ENCODE measurements at regions not wholly inside any gene's neighbourhood (a gene's known extent, or its start where the extent isn't known, plus 50 kb on each side); places are given as distances from the start of the nearest gene placed in this dataset.

DNA sequence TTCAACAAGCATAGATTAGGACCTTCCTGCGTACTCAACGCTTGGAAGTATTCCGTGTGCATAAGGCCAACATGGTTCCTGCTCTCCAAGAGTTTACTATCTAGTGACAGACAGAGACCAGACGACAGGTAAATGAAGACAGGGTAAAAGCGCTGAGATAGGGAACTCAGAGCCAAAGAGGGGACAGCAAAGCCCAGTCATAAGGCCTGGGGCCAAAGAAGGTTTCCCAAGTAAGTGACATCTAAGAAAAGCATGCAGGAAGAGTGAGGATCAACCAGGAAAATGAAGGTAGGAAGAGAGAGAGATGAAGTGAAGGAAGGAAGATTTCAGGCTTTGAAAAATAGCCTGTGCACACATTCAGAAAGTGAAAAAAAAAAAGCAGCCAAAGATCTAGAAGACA, 76.9 kb upstream of the CDH20 start:
- no peak for DNase-seq

DNA sequence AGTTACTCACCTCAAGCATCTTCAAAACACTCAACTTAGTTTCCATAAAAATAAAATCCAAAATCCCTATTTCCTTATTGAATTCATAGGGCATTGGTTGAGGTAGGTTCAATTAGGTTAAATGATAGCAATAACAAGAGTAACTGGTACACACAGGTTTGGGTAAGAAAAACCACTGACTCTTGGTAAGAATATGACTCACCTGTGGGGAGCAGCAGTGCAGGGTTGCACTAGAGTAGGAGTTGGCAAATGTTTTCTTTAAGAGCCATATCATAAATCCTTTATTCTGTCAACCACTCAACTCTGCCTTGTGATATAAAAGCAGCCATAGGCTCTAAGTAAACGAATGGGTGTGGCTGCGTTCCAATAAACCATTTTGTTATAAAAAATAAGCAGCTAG, 71.4 kb upstream of the CDH20 start:
- no peak for DNase-seq

GRCh38 chr18:61272793-61273192, 60.4 kb upstream of the CDH20 start:
- DNase-seq = no peak

GRCh38 chr18:61273533-61273932, 59.7 kb upstream of the CDH20 start:
- DNase-seq = no peak

- no peak for DNase-seq
Measured at GRCh38 chr18:61274416-61274960, 58.7 kb upstream of the CDH20 start.

- no peak for DNase-seq
Measured at GRCh38 chr18:61277808-61278207, 55.4 kb upstream of the CDH20 start.

GRCh38 chr18:61281431-61281830, 51.8 kb upstream of the CDH20 start:
- DNase-seq = no peak

DNA sequence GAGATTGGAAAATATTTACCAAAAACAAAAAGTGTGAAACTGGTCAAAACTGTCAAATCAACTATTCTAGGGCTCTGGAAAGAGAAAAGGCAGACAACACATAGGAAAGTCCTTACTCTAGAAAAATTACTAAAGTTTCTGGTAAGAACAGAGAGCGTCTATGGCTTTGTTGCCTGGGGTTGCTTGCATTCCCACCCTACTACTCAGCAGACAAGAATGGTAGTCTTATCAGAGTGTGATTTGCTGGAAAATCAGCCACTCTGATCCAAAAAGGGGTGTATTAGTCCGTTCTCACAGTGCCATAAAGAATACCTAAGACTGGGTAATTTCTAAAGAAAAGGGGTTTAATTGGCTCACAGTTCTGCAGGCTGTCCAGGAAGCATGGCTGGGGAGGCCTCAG, 50.3 kb upstream of the CDH20 start:
- DNase-seq = no peak
